Smooth muscle cell (in vitro differentiated cells): ENCODE measurements at regions not wholly inside any gene's neighbourhood (a gene's known extent, or its start where the extent isn't known, plus 50 kb on each side); places are given as distances from the start of the nearest gene placed in this dataset.

Experiments used
- DNase-seq: peaks from one replicate; lab custom pipeline; 2025; ENCODE audit not compliant: unreplicated experiment; lab: John Stamatoyannopoulos, UW
- H2AFZ ChIP-seq: fragments of 200-600 bp; sonication (generic); 2 replicates; pipeline ENCODE4 v1.6.0; 2016; ENCODE audit warnings: antibody characterized with exemption, low read depth, mild to moderate bottlenecking
- H3F3A ChIP-seq: fragments of 200-600 bp; sonication (generic); 2 replicates; pipeline ENCODE4 v1.6.0; 2017; ENCODE audit warnings: antibody characterized with exemption, low read depth
- H3K27ac ChIP-seq: fragments of 200-600 bp; sonication (generic); 2 replicates; pipeline ENCODE4 v1.5.1; 2016; ENCODE audit warnings: low read depth, mild to moderate bottlenecking
- H3K27me3 ChIP-seq: fragments of 200-600 bp; sonication (generic); 2 replicates; pipeline ENCODE4 v1.6.1; 2016; ENCODE audit warnings: low read depth, mild to moderate bottlenecking
- H3K36me3 ChIP-seq: fragments of 200-600 bp; sonication (generic); 2 replicates; pipeline ENCODE4 v1.5.1; 2016; ENCODE audit warnings: low read depth
- H3K4me1 ChIP-seq: fragments of 200-600 bp; sonication (generic); 2 replicates; pipeline ENCODE4 v1.5.1; 2016; ENCODE audit warnings: low read depth
- H3K4me2 ChIP-seq: fragments of 200-600 bp; sonication (generic); 2 replicates; pipeline ENCODE4 v1.6.0; 2016; ENCODE audit warnings: mild to moderate bottlenecking
- H3K4me3 ChIP-seq: fragments of 200-600 bp; sonication (generic); 2 replicates; pipeline ENCODE4 v1.5.1; 2016; ENCODE audit warnings: mild to moderate bottlenecking
- H3K79me2 ChIP-seq: fragments of 200-600 bp; sonication (generic); 2 replicates; pipeline ENCODE4 v1.6.0; 2016; ENCODE audit warnings: low read depth, mild to moderate bottlenecking
- H3K9ac ChIP-seq: fragments of 200-600 bp; sonication (generic); 2 replicates; pipeline ENCODE4 v1.6.0; 2016; ENCODE audit warnings: low read depth
- H3K9me3 ChIP-seq: fragments of 200-600 bp; sonication (generic); replicated peaks from 2 replicates; pipeline ENCODE4 v1.5.1; 2016; ENCODE audit warnings: low read depth
- H4K20me1 ChIP-seq: fragments of 200-600 bp; sonication (generic); 2 replicates; pipeline ENCODE4 v1.6.0; 2016; ENCODE audit warnings: low read depth
- CTCF ChIP-seq: fragments of 200-600 bp; sonication (generic); IDR thresholded peaks from 2 replicates; pipeline ENCODE4 v1.5.1; 2017; ENCODE audit warnings: borderline replicate concordance, mild to moderate bottlenecking, antibody characterized with exemption; ENCODE audit not compliant: insufficient read depth, poor library complexity, severe bottlenecking
- WGBS: methylation state at CpG from one replicate; pipeline ENCODE4 v1.1.7; 2016; ENCODE audit warnings: low lambda C conversion rate; 5-methylcytosine and 5-hydroxymethylcytosine counted together

GRCh38 chr3:193951859-193952258 lies 184.1 kb upstream of the HES1 start:
- Histone ChIP-seq H3K4me2 (peak overlapping the region; percentile 47), H3K4me3 (no peak overlapping the region), H3K27me3 (no peaks in the 10 kb centered on the region), H4K20me1 (no peaks in the 10 kb centered on the region), H3K79me2 (no peaks in the 10 kb centered on the region), H3K36me3 (peaks cover 10% of the 10 kb centered on the region), H3K27ac (peak overlapping the region; percentile 70), H3F3A (no peaks in the 10 kb centered on the region), H3K9me3 (peaks cover 13% of the 10 kb centered on the region), H3K9ac (no peak overlapping the region), H3K4me1 (no peaks in the 10 kb centered on the region), H2AFZ (peak overlapping the region; percentile 24)
- 70% methylated on average over 1 of the region's 1 CpG for WGBS
- DNase-seq: no peak
- TF ChIP-seq CTCF: no peak

- H3K9me3 ChIP-seq: peaks cover 13% of the 10 kb centered on the region
- DNase-seq: no peak
- H3K4me1 ChIP-seq: no peaks in the 10 kb centered on the region
- H4K20me1 ChIP-seq: no peaks in the 10 kb centered on the region
- TF ChIP-seq CTCF: no peak
- no peak overlapping the region for H2AFZ ChIP-seq
- H3F3A ChIP-seq: no peaks in the 10 kb centered on the region
- H3K4me2 ChIP-seq: no peak overlapping the region
- no peak overlapping the region for H3K9ac ChIP-seq
- H3K27me3 ChIP-seq: no peaks in the 10 kb centered on the region
- no peak overlapping the region for H3K4me3 ChIP-seq
- no peaks in the 10 kb centered on the region for H3K79me2 ChIP-seq
- H3K36me3 ChIP-seq: peaks cover 10% of the 10 kb centered on the region
- no peak overlapping the region for H3K27ac ChIP-seq
These were observed 181.2 kb upstream of the HES1 start for GRCh38 chr3:193954752-193955151.

GRCh38 chr3:193955719-193956118 lies 180.2 kb upstream of the HES1 start:
- no peak overlapping the region for H3K9ac ChIP-seq
- H3K27ac ChIP-seq: no peak overlapping the region
- no peak overlapping the region for H3K4me3 ChIP-seq
- peaks cover 13% of the 10 kb centered on the region for H3K9me3 ChIP-seq
- 97% methylated on average over 7 of the region's 7 CpGs for WGBS
- H4K20me1 ChIP-seq: no peaks in the 10 kb centered on the region
- no peak overlapping the region for H2AFZ ChIP-seq
- no peaks in the 10 kb centered on the region for H3F3A ChIP-seq
- no peaks in the 10 kb centered on the region for H3K27me3 ChIP-seq
- no peak for TF ChIP-seq CTCF
- H3K79me2 ChIP-seq: no peaks in the 10 kb centered on the region
- peaks cover under 1% of the 10 kb centered on the region for H3K4me1 ChIP-seq
- H3K4me2 ChIP-seq: no peak overlapping the region
- H3K36me3 ChIP-seq: peaks cover 10% of the 10 kb centered on the region
- no peak for DNase-seq

GRCh38 chr3:193959861-193960260 lies 176.1 kb upstream of the HES1 start:
- H3K9ac ChIP-seq: peak overlapping the region; percentile 61
- H3K4me3 ChIP-seq: no peak overlapping the region
- no peak for TF ChIP-seq CTCF
- no peaks in the 10 kb centered on the region for H4K20me1 ChIP-seq
- no peaks in the 10 kb centered on the region for H3K9me3 ChIP-seq
- peak overlapping the region; percentile 34 for H3K4me2 ChIP-seq
- no peak overlapping the region for H2AFZ ChIP-seq
- peak overlapping the region; percentile 91 for H3K27ac ChIP-seq
- H3K4me1 ChIP-seq: peaks cover 19% of the 10 kb centered on the region
- peaks cover 26% of the 10 kb centered on the region for H3F3A ChIP-seq
- DNase-seq: no peak
- H3K79me2 ChIP-seq: no peaks in the 10 kb centered on the region
- no peaks in the 10 kb centered on the region for H3K36me3 ChIP-seq
- no peaks in the 10 kb centered on the region for H3K27me3 ChIP-seq
